Right lung (tissue), 2 donors: ENCODE measurements at regions not wholly inside any gene's neighbourhood (a gene's known extent, or its start where the extent isn't known, plus 50 kb on each side); places are given as distances from the start of the nearest gene placed in this dataset.
A peak's percentile ranks its signal among the peaks of the same experiment; 100 is the strongest.

ENCODE experiments used
- DNase-seq, 2 donors: peaks; one replicate each; pipeline ENCODE4 v3.0.0-alpha.2; 2013

DNA sequence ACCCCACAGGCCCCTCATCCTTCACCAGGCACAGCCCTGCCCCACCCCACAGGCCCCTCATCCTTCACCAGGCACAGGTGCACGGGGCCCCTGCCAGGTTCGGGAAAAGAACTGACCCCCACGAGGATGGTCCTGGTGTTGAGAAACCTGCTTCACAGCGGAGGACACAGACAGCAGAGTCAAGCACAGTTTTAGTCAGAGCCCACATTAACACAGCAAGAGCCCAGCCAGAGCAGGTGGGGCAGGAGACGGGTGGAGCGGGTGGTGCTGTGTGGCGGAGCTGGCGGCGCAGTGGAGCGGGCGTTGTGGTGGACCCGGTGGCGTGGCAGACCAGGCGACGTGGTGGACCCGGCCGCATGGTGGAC is 1085.5 kb downstream of the BRD1 start:
- DNase-seq: no peak

DNA sequence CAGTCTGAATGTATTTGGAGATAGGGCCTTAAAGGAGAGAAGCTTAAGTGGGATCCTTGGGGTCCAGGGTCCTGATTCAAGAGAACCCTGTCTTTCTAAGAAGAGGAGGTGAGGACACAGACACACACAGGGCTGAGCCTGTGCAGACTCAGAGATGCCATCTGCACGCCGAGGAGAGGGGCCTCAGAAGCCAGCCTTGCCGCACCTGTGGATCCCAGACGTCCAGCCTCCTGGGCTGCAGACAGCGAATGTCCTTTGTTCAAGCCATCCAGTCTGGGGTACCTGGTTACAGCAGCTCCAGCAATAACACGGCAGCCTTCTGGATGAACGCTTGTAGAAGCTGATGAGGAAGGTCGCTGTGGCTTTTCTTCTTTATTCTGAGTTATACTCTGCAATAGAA is 1086.1 kb downstream of the BRD1 start:
- no peak for DNase-seq

DNA sequence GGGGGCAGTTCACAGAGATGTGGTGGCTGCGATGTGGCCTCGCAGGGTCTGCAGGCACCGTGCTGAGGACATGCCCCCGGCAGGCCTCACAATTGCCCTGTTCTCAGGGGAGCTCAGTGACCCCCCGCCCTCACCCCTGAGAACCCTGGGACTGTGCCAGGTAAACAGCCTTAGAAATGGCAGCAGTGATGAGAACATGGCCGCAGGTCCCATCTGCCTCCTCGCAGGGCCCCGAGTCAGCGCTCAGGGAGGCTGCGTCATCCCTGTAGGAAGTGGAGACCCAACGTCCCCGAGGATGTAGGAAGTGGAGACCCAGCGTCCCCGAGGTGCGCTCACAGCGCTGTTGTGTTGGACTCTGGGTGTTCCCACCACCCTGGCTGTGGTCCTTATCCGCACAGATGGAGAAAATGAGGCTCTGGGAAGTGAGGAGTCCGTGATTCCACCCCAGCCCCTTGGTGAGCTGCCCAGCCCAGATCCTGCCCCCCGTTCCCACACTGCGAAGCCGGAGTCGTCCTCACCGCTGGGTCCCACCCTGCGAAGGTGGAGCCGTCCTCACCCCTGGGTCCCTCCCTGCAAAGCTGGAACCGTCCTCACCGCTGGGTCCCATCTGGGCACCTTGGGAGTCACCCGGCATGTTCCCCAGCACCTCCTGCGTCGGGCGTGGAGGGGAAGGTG is 1086.8 kb downstream of the BRD1 start:
- no peak for DNase-seq

DNA sequence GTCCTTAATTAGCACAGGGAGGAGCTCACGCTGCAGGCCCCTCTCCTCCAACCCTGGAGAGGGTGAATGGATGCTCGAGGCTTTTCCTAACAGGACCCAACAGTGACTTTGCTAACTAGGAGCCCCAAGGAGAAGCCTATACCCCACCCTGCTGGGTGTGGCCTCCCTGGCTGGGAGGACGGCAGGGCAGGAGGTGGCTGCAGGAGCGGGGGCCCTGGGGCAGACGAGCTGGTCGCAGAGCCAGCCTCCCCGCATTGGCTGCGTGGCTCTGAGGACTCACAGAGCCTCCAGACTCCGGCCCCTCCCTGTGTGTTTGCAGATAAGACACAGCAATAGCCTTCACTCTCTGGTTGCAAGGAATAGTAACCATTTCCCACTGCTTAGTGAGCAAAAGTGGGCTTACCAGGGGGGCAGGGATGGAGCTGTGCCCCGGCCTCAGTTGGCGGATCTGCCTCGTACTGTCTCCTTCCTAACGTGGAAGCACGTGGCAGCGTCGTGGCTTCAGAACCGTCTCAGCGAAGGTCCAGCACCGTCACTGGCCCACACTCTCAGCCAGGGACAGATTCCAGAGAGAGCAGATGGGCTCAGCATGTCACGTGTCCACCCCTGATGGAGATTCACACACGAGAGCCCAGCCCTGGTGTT is 1087.5 kb downstream of the BRD1 start:
- no peak for DNase-seq

DNA sequence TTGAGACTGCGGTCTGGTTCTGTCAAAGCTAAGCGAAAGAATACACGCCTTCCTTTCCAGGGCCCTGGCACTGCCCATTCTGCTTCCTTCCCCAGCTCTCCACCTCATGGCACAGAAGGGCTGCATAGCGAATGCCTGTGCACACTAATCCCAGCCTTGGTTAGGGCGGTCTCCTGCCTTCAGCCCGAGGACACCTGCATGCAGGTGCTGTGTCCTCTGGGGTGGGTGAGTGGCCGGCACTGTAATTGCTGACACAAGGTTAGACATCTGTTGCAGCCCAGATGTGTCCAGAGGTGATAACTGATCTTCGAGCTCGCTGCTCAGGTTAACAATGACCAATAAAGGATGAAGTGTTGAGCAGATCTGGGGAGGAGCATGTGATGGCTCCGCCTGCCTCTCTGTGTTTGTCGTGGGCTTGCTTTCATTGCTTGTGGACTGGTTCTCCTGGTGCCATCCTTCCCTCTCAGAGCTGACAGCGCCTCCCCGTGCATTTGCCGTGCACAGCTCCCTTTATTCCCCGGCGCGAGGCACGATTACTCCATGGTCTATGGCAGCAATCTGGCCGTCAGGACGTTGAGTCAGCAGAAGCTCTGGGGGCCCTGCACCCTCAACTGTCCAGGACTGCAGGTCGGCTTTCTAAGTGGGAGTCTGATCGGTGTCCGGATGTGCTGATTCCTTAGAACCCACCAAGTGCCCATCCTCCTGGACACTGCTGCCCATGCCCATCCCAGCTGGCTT is 1088.2 kb downstream of the BRD1 start:
- no peak for DNase-seq

DNA sequence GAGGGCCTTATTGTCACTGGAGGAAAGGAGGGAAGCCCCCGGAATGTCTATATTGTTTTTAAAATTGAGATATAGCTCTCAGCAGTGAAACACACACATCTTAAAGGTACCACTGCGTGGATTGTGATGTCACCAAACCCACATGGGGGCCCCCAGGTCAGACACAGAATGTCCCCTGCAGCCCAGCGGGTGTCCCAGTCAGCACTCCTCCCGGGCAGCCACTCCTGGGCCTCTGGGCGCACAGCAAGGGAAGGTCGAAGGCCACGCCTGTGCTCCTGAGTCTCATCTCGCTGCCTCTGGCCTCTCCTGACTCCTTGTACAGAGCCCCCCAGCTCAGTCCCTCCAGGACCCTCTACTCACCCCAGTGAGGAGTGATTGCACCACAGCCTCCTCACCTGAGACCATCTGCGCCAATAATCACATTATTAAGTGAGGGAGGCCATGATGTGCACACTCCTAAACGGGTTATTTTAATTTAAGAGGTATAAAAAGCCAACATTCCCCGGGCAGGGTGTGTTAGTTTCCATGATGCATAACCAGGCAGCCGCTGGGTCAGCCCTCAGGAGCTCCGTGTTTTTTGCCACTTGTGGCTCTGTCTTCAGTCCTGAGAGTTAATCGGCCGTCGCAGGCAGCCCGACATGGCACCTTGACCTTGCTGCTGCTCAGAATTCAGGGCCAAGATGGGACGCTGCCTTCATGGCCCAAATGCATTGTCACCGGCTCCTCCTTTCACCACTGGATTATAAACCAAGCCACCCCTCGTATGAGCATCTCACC is 1089.3 kb downstream of the BRD1 start:
- no peak for DNase-seq

DNA sequence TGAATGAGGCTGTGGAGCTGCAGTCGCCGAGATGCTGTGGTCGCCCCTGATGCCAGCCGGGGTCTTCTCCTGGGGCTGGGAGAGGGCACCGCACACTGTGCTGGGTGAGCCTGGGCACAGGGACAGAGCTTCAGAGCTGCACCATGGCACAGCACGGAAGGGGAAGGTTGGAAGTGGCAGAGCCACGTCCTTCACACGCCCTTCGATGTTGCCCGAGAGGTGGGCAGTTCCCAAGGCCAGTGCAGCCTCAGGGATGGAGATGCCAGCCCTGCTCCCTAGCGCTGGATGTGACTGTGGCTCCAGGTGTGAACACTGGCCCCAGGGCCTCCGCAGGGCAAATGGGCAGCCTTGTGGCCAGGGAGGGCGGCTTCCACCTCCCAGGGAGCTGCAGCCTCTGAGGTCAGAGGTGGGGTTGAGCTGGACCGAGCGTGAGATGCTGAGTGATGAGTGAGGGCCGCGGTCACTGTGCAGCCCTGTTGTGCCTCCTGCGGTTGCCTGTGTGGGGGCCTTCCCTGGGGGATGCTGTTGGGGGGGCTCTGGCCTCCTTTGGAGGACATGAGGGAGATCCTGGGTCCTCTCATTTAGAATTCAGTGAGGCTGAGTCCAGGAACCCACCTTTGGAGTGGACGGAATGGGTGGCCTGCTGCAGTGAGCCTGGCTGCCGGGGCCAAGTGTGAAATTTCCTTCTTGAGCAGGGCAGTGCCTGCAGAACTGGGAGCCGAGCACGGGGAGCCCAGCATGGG is 1090.0 kb downstream of the BRD1 start:
- DNase-seq: no peak

DNA sequence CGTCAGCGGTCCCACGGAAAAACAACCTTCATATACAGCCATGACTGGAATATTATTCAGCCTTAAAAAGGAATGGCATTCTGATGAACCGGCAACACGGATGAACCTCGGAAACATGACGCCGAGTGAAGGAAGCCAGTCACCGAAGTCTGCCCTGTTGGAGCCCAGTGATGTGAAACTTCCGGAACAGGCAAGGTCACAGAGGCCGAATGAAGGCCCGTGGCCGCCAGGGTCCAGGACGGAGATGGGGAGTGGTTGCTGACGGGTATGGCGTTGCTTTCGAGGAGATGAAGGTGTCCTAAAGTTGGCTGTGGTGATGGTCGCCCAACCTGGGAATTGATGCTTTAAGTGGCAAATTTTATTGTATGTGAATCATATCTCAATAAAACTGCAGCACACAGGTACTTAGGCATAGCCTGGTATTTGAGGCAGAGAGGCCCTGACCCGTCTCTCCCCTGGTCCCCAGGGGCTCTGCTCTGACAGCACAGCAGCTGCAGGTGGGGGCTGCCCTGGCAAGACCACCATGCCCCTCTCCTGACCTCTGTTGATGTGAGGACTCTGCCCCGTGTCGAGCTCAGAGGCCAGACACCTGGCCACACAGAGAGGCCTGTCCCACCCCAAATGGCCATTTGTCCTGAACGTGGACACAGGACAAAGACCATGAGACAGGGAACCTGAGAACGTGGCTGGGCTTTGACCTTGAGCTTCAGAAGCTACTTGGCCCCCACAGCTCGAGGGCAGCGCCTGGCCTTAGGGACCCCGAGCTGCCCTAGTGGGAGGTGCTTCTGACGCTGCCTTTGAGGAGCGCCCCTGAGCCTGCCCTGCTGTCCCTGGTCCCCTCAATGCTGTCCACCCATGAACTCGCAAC is 1090.8 kb downstream of the BRD1 start:
- DNase-seq: no peak

DNA sequence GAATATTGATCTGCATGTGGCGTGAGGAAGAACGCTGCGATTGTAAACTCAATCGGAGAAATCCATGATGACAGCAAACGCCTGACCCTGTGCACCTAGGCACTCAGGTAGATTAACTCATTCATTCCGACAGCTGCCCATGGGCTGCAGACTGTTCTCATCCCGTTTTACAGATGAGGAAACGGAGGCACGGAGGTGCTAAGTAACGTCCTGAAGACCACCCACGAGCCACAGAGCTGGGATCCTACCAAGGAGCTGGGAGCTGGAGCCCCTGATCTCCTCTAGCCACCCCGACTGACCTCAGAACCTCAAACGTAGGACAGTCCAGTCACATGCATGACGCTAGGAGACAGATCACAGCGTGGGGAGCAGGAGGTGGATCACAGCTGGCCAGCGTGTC is 1092.7 kb downstream of the BRD1 start:
- DNase-seq: no peak

DNA sequence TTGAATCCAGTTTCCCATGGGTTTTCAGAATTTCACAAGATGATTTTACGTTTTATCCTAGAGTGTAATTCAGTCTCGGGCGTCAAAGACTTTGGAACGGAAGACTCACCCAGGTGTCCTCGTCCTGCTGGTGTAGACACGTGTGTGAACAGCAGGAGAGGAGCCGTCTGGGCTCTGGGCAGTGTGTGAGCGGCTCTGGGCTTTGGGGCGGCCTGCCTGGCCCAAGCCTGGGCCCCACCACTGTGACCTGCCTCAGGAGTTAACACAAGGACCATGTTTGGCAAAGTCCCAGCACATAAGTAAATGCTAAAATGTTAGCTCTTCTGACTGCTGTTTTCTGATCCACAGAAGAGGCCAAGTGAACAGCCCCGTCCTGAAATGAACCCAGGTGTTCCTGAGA is 1093.3 kb downstream of the BRD1 start:
- DNase-seq: no peak

DNA sequence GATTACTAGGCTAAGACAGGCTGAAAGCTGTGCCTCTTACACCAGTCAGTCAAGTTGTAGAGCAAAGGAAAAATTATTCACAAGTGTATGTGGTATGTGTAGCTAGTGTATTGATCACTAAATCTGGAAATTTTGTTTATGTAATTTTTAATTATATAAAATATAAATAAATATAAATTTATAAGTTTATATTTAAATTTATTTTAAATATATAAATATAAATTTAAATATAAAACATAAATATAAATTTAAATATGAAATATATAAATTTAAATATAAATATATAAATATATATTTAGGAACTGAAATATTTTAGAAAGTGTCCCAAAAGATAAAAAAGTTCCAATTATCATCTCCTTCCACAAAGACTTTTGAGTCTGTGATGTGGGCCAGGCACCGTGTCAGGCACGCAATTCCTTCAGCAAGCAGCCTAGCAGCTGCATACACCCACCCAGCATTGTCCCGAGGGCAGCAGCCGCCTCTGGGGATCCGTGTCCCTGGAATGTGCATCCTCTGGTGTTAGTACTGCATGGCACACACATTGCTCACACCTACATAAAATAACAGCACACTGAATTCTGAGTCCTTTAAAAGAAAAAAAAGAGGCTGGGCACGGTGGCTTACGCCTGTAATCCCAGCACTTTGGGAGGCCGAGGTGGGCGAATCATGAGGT is 1098.0 kb downstream of the BRD1 start:
- no peak for DNase-seq

DNA sequence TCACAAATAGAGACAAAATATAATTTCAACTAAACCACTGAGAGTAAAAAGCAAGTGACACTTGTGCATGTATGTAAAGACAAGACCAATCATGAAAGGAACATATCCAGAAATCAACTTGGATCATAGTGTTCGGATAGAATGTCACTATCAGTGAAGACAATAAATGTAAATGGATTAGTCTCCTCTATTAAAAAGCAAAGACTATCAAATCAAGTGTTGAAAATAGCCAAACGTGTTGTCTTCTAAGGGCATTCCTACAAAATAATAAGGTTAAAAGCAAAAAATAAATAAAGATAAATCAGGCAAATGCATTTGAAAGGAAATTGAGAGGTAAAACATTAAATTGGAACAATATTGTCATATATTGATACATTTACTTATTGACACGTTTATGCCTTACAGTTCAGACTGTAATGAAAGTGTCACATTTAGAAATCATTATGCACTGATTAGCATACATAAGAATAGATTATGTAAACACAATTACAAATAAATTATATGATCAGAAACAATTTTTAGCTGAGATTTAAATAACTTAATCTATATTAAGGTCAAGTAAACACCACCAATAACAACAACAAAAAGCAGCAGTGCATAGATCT is 1100.1 kb downstream of the BRD1 start:
- DNase-seq: no peak

DNA sequence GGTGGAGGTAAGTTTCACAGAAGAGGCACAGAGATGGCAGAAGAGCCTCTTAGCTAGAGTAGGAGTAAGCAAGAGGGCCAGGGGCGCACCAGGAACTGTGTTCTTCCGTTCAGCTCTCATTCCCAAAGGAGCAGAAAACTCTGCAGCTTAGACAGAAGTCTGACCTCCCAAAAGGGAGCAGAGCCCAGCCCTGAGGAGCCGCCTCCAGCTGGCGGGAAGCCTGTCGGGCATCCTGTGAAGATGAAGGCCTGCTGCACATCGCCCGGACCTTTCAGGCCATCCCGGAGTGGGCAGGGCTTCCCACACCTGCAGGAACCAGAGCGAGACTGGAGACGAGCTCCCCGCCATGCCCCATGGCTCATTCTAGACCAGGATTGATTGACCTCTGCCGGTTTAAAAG is 1102.8 kb downstream of the BRD1 start:
- DNase-seq: no peak

DNA sequence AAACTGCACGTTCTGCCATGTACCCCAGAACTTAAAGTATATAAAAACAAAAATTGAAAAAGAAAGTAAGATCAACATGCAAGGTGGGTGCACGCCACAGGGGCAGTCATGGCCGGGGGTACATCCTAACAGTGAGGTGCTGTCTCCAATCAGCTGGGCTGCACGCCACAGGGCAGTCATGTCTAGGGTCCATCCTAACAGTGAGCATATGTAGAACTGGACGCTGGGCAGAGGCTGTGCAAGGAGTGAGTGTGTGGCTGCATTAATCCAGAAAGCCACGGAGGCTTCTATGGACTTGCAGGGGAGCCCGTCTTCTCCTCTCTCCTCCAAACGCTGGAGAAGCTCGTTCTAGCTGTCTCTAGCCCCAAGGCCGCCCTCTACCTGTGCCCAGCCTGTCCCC is 1105.0 kb downstream of the BRD1 start:
- no peak for DNase-seq

DNA sequence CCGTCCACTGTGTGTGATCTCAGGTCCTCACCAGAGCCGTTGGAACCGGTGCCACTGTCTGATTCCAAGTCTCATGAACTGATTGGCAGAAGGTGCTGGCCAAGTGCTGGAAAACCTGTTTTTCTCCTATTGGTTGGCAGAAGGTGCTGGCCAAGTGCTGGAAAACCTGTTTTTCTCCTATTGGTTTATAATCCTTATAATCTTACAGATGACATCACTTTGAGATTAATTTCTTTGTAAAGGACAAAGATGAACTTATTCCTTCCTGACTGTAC is 1106.3 kb downstream of the BRD1 start:
- peak in 1 of 2 donors; percentile 11 for DNase-seq

DNA sequence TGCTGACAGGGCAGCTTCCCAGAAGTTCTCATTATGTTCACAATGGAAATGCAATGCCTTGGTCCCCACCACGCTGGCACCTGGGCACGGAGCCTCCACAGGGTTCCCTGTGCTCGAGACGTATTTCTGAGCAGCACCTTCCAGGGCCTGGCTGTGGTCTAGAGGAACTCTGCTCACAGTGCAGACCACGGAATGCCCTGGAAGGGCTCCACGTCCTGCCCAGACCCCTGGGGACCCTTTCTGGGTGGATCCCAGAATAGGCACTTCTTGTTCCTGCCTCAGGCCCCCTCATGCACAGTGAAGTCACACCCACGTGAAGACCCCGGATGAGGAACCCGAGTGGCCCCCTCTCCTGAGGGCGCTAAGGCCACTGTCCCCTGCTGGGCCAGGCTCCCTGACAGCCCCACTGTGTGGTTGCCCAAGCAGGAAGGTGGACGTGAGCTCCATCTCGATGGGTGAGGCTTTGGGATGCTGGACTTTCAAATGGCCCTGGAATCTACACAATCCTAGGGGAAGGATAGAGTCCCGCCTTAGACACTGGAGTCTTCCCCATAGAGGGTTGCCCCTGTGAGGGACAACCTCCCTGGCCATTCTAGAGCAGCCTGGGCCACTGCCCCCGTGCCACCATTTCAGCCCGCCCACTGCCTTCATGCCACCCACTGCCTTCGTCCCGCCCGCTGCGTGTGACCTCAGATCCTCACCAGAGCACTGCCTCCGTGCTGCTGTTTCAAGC is 1106.8 kb downstream of the BRD1 start:
- no peak for DNase-seq

DNA sequence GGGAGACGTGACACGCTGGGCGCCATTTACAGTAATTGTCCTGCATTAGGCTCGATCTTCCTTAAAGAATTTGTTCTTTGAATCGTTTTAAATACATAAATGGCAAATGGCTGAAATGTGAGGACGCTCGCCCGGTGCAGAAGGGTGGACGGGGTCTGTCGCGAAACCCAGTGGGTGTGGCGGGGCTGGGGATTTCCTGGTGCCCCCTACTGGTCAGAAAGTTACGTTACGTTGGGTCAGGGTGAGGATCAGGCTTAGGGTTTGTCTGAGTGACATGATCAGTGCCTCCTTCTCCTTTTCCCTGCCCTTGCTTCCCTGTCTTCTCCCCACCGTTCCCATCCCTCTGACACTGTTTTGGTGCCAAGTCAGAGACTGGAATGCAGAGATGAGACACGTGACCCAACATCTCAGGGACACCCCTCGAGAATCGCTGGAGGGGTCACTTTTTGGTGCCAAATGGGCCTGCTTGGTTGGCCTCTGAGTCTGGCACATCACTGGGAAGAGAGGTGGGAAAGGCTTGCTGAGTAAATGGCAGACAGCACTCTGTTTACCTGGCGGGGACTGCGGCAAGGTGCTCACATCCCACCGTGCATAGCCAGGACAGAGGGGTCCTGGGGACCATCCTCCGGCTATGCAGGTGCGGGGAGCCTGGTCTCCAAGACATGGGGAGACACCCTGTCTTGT is 1107.6 kb downstream of the BRD1 start:
- no peak for DNase-seq

DNA sequence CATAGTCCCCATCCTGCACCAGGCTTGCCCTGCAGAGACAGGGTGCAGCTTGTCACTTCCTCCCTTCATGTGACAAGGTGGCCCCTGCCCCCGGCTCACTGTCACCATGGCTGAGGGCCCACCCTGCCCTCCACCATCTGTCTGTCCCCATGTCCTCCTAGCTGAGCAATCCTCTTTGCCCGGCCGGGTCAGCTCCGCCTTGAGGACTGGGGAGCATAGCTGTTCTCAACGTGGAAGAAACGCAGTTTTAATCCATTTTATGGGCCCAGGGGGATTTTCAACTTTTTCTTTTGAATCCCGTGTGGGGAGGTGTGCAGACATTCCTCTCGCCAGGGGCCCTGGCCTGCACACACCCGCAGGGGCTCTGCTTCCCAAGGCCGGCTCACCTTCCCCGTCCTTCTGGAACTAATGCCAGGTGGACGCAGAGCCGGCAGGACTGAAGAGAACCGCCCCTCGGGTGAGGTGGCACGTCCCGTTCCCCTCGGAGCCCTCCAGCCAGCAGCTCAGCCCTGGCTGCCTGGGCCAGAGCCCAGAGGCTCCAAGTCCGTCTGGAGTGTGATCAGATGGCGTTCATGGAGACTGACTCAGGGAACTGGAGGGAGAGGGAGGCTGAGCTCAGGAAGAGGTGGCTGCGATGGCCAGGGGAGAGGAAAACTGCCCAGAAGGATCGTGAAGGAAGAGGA is 1108.7 kb downstream of the BRD1 start:
- no peak for DNase-seq
